ENCODE measurements at regions not wholly inside any gene's neighbourhood (a gene's known extent, or its start where the extent isn't known, plus 50 kb on each side); places are given as distances from the start of the nearest gene placed in this dataset.
A peak's percentile ranks its signal among the peaks of the same experiment; 100 is the strongest.
"Not testable (repeated sequence)": the region's sequence is repeated elsewhere in the genome, so short reads cannot be mapped to it uniquely, and the experiment has no call there.

DNA sequence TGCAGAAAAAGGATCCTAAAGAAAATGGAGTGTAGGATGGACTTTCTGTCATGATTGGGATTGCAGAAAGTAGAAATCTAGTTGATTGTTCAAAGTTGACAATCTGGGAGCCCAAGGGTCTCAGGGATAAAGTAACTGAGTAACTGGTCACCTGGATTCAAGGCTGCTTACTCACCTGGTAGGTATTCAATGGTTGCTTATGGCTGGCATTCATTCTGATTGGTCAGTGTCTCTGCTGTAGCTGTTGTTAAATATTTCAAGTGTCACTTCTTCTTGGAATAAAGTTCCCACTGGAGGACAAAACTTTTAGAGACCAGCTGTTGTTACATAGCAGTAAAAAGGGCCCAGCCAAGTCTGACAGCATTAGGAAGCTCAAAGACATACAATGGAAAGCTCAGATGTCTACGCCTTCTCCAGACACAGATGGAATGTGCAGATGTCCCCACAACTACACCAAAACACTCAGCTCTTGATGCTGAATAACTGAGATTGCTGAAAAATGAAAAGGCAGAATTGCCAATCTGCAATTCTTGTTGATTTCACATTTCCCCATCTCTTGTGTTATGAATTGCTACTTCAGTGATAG lies 106.9 kb downstream of the ZNF467 start:
- H3F3A ChIP-seq (ENCODE audit: insufficient read depth, low read depth) = no peaks in the 10 kb centered on the region
- no peaks in the 10 kb centered on the region for H3K9me3 ChIP-seq (ENCODE audit: insufficient read depth, low read depth)
- no TSS peak for BruUV-seq (replicated peaks)
- no peaks in the 10 kb centered on the region for H3K36me3 ChIP-seq (ENCODE audit: low read depth)
- intact Hi-C loops (cut with micrococcal nuclease; ENCODE audit: unreplicated experiment) = no loop called here
- H3K27me3 ChIP-seq (ENCODE audit: insufficient read depth, low read depth) = no peaks in the 10 kb centered on the region
- no peak overlapping the region for H3K4me3 ChIP-seq
- POLR2A ChIA-PET (ENCODE audit: unreplicated experiment) = no interaction called here
- H3K4me1 ChIP-seq (replicated peaks; ENCODE audit: insufficient read depth) = no peaks in the 10 kb centered on the region
- no peaks in the 10 kb centered on the region for H4K20me1 ChIP-seq (ENCODE audit: insufficient read depth)
- peak in 1 of 2 experiments; percentile 54 for DNase-seq
- no peak overlapping the region for H3K4me2 ChIP-seq
- no peaks in the 10 kb centered on the region for H3K9me2 ChIP-seq (ENCODE audit: insufficient read depth)
- H3K27ac ChIP-seq = no peak overlapping the region
- TF ChIP-seq, protein P1, sequence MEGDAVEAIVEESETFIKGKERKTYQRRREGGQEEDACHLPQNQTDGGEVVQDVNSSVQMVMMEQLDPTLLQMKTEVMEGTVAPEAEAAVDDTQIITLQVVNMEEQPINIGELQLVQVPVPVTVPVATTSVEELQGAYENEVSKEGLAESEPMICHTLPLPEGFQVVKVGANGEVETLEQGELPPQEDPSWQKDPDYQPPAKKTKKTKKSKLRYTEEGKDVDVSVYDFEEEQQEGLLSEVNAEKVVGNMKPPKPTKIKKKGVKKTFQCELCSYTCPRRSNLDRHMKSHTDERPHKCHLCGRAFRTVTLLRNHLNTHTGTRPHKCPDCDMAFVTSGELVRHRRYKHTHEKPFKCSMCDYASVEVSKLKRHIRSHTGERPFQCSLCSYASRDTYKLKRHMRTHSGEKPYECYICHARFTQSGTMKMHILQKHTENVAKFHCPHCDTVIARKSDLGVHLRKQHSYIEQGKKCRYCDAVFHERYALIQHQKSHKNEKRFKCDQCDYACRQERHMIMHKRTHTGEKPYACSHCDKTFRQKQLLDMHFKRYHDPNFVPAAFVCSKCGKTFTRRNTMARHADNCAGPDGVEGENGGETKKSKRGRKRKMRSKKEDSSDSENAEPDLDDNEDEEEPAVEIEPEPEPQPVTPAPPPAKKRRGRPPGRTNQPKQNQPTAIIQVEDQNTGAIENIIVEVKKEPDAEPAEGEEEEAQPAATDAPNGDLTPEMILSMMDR (conservative IDR thresholded peaks at IDR 0.05) = no peak
- no peak for TF ChIP-seq EZH2 (IDR thresholded peaks at IDR 0.05; ENCODE audit: low read depth)
- H3K79me2 ChIP-seq (ENCODE audit: low read depth) = no peaks in the 10 kb centered on the region
- no peak overlapping the region for H2AFZ ChIP-seq
- CTCF ChIA-PET = interaction anchor here (0.5 kb wide), 1 partner anchor 403 kb away, joined by 5 read pairs; no protein-coding TSS in a partner anchor

DNA sequence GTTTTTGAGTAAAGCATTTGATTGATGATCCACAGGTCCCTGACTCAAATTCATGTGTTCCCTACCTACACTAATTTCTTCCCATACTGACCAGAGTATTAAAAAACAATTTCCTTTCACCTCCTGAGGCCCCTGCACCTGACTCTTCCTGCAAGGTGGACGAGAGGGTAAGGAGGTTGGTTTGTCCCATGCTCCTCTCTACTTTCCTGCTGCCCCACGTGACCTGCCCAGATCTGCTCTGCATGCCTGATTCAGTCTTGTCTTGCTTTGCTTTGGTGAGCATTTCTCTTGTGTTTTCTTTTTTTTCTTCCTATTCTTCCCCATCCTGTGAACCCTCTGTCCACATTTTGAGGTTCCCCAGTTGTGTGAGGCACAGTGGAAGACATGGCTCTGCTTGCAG lies 107.8 kb downstream of the ZNF467 start:
- H3K4me3 ChIP-seq; H3F3A ChIP-seq (ENCODE audit: insufficient read depth, low read depth); H3K79me2 ChIP-seq (ENCODE audit: low read depth); DNase-seq; H3K4me2 ChIP-seq; BruUV-seq (replicated peaks); H3K4me1 ChIP-seq (replicated peaks; ENCODE audit: insufficient read depth); POLR2A ChIA-PET (ENCODE audit: unreplicated experiment); H3K9me2 ChIP-seq (ENCODE audit: insufficient read depth); intact Hi-C loops (cut with micrococcal nuclease; ENCODE audit: unreplicated experiment); H2AFZ ChIP-seq; H3K9me3 ChIP-seq (ENCODE audit: insufficient read depth, low read depth); H3K36me3 ChIP-seq (ENCODE audit: low read depth); H3K27ac ChIP-seq; H3K27me3 ChIP-seq (ENCODE audit: insufficient read depth, low read depth); CTCF ChIA-PET; H4K20me1 ChIP-seq (ENCODE audit: insufficient read depth): not testable (repeated sequence)

DNA sequence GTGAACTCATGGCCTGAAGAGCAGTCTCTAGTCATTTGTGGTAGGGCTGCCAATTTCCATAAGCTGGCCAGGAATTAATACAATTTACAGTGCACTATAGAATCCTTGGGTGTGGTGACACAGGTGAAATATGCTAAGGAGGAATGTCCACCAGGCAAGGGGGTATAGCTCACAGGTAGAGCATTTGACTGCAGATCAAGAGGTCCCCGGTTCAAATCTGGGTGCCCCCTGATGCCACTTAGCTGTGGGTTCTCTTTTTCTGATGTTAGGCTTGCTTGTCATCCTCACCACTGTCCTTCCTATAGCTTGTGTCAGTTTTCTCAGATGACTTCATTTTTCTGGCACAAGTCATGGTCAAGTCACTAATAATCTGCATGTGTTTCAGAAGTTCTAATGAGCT lies 108.7 kb downstream of the ZNF467 start:
- Histone ChIP-seq H4K20me1 (ENCODE audit: insufficient read depth) (no peaks in the 10 kb centered on the region), H3K27ac (no peak overlapping the region), H3K4me3 (no peak overlapping the region), H3K9me2 (ENCODE audit: insufficient read depth) (no peaks in the 10 kb centered on the region), H2AFZ (no peak overlapping the region), H3K36me3 (ENCODE audit: low read depth) (no peaks in the 10 kb centered on the region), H3K9me3 (ENCODE audit: insufficient read depth, low read depth) (no peaks in the 10 kb centered on the region), H3K4me2 (no peak overlapping the region), H3K79me2 (ENCODE audit: low read depth) (no peaks in the 10 kb centered on the region), H3K4me1 (replicated peaks; ENCODE audit: insufficient read depth) (no peaks in the 10 kb centered on the region), H3K27me3 (ENCODE audit: insufficient read depth, low read depth) (peaks cover 17% of the 10 kb centered on the region), H3F3A (ENCODE audit: insufficient read depth, low read depth) (no peaks in the 10 kb centered on the region)
- POLR2A ChIA-PET (ENCODE audit: unreplicated experiment) = no interaction called here
- intact Hi-C loops (cut with micrococcal nuclease; ENCODE audit: unreplicated experiment) = no loop called here
- no TSS peak for BruUV-seq (replicated peaks)
- TF ChIP-seq, protein P1 (conservative IDR thresholded peaks at IDR 0.05) = no peak
- no peak for TF ChIP-seq EZH2 (IDR thresholded peaks at IDR 0.05; ENCODE audit: low read depth)
- CTCF ChIA-PET = no interaction called here
- peak in 1 of 2 experiments; percentile 11 for DNase-seq

DNA sequence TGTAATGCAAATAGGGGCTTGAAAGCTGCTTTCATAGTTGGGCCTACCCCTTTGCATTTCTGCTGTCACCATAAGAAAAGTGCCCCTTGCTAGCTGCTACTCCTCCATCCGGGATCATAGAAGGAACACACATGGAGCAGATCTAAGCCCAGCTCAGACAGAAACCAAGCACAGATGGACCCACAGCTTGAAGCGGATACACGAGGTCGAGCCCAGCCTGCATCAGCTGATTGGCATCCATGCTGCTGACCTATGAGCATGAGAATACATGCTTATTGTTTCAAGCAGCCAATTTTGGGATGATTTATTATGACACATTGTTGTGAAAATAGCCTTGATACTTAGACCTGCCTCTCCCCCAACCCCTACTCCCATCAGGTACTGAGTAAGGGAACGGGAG lies 109.2 kb downstream of the ZNF467 start:
- Histone ChIP-seq H3K9me2 (ENCODE audit: insufficient read depth) (no peaks in the 10 kb centered on the region), H3K79me2 (ENCODE audit: low read depth) (no peaks in the 10 kb centered on the region), H3K27me3 (ENCODE audit: insufficient read depth, low read depth) (peaks cover 17% of the 10 kb centered on the region), H2AFZ (no peak overlapping the region), H3K4me3 (no peak overlapping the region), H3K4me1 (replicated peaks; ENCODE audit: insufficient read depth) (no peaks in the 10 kb centered on the region), H3K4me2 (no peak overlapping the region), H4K20me1 (ENCODE audit: insufficient read depth) (no peaks in the 10 kb centered on the region), H3F3A (ENCODE audit: insufficient read depth, low read depth) (no peaks in the 10 kb centered on the region), H3K36me3 (ENCODE audit: low read depth) (no peaks in the 10 kb centered on the region), H3K27ac (no peak overlapping the region), H3K9me3 (ENCODE audit: insufficient read depth, low read depth) (no peaks in the 10 kb centered on the region)
- intact Hi-C loops (cut with micrococcal nuclease; ENCODE audit: unreplicated experiment) = no loop called here
- BruUV-seq (replicated peaks) = no TSS peak
- TF ChIP-seq EZH2 (IDR thresholded peaks at IDR 0.05; ENCODE audit: low read depth) = no peak
- TF ChIP-seq, protein P1 (conservative IDR thresholded peaks at IDR 0.05) = no peak
- ChIA-PET CTCF (interaction anchor here (0.9 kb wide), 1 partner anchor 68 kb away, joined by 3 read pairs; no protein-coding TSS in a partner anchor), POLR2A (ENCODE audit: unreplicated experiment) (no interaction called here)
- no peak for DNase-seq
